OCI-LY3 (cell line): ENCODE measurements at regions not wholly inside any gene's neighbourhood (a gene's known extent, or its start where the extent isn't known, plus 50 kb on each side); places are given as distances from the start of the nearest gene placed in this dataset.

Experiments
- H2AFZ ChIP-seq: fragments of 200-600, 300-600 bp; shearing (Covaris generic); 2 replicates; pipeline ENCODE4 v1.6.0; 2014; ENCODE audit warnings: antibody characterized with exemption, low read depth, low read length
- H3K27ac ChIP-seq: fragments of 200-600, 300-600 bp; sonication (generic); 2 replicates; pipeline ENCODE4 v1.5.1; 2014; ENCODE audit warnings: mild to moderate bottlenecking, low read length, moderate library complexity, mixed read lengths
- H3K27me3 ChIP-seq: fragments of 200-600, 300-600 bp; sonication (generic); 2 replicates; pipeline ENCODE4 v1.6.1; 2014; ENCODE audit warnings: low read depth, low read length, mixed read lengths
- H3K36me3 ChIP-seq: fragments of 200-600, 300-600 bp; sonication (generic); replicated peaks from 2 replicates; pipeline ENCODE3; 2014; ENCODE audit warnings: low read depth, low read length, mixed read lengths
- H3K4me1 ChIP-seq: fragments of 300-600, 200-600 bp; sonication (generic); 2 replicates; pipeline ENCODE4 v1.6.1; 2014; ENCODE audit warnings: low read length, mixed read lengths
- H3K4me2 ChIP-seq: fragments of 200-600, 300-600 bp; sonication (generic); 2 replicates; pipeline ENCODE4 v1.6.1; 2014; ENCODE audit warnings: low read length, mixed read lengths
- H3K4me3 ChIP-seq: fragments of 300-600, 200-600 bp; sonication (generic); 2 replicates; pipeline ENCODE4 v1.5.1; 2014; ENCODE audit warnings: antibody characterized with exemption, mild to moderate bottlenecking, low read length, moderate library complexity
- H3K79me2 ChIP-seq: fragments of 300-600, 200-600 bp; shearing (Covaris generic); 2 replicates; pipeline ENCODE4 v1.6.1; 2014; ENCODE audit warnings: mild to moderate bottlenecking, low read length, mixed read lengths
- H3K9ac ChIP-seq: fragments of 300-600, 200-600 bp; shearing (Covaris generic); 2 replicates; pipeline ENCODE4 v1.6.0; 2014; ENCODE audit warnings: mild to moderate bottlenecking, low read length, moderate library complexity
- H3K9me3 ChIP-seq: fragments of 200-600, 300-600 bp; shearing (Covaris generic); 2 replicates; pipeline ENCODE4 v1.6.1; 2014; ENCODE audit warnings: low read length, mixed read lengths; ENCODE audit not compliant: insufficient read depth
- H4K20me1 ChIP-seq: fragments of 200-600, 300-600 bp; sonication (generic); 2 replicates; pipeline ENCODE4 v1.6.1; 2016; ENCODE audit warnings: low read length, mixed read lengths; ENCODE audit not compliant: insufficient read depth
- EZH2phosphoT487 ChIP-seq: fragments of 200-600 bp; shearing (Covaris generic); IDR thresholded peaks from 2 replicates; pipeline ENCODE4 v1.6.1; 2018; ENCODE audit warnings: antibody characterized with exemption, mixed run types, low read depth
- TF ChIP-seq, protein P1 (sequence below): fragments of 200-600, 300-600 bp; sonication (generic); IDR thresholded peaks from 2 replicates; pipeline ENCODE4 v1.5.1; 2014; ENCODE audit warnings: antibody characterized with exemption, low read length, low read depth

- Histone ChIP-seq H3K4me1 (peaks cover 9% of the 10 kb centered on the region), H4K20me1 (no peaks in the 10 kb centered on the region), H3K27me3 (peaks cover 70% of the 10 kb centered on the region), H3K27ac (no peak overlapping the region), H3K79me2 (no peaks in the 10 kb centered on the region), H3K9me3 (no peaks in the 10 kb centered on the region), H3K4me3 (no peak overlapping the region), H3K4me2 (no peak overlapping the region), H2AFZ (no peak overlapping the region), H3K36me3 (no peaks in the 10 kb centered on the region), H3K9ac (no peak overlapping the region)
- TF ChIP-seq EZH2phosphoT487: no peak
- TF ChIP-seq, protein P1, sequence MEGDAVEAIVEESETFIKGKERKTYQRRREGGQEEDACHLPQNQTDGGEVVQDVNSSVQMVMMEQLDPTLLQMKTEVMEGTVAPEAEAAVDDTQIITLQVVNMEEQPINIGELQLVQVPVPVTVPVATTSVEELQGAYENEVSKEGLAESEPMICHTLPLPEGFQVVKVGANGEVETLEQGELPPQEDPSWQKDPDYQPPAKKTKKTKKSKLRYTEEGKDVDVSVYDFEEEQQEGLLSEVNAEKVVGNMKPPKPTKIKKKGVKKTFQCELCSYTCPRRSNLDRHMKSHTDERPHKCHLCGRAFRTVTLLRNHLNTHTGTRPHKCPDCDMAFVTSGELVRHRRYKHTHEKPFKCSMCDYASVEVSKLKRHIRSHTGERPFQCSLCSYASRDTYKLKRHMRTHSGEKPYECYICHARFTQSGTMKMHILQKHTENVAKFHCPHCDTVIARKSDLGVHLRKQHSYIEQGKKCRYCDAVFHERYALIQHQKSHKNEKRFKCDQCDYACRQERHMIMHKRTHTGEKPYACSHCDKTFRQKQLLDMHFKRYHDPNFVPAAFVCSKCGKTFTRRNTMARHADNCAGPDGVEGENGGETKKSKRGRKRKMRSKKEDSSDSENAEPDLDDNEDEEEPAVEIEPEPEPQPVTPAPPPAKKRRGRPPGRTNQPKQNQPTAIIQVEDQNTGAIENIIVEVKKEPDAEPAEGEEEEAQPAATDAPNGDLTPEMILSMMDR: no peak
Observed at GRCh38 chr19:28730791-28731512, 482.0 kb downstream of the UQCRFS1 start.

DNA sequence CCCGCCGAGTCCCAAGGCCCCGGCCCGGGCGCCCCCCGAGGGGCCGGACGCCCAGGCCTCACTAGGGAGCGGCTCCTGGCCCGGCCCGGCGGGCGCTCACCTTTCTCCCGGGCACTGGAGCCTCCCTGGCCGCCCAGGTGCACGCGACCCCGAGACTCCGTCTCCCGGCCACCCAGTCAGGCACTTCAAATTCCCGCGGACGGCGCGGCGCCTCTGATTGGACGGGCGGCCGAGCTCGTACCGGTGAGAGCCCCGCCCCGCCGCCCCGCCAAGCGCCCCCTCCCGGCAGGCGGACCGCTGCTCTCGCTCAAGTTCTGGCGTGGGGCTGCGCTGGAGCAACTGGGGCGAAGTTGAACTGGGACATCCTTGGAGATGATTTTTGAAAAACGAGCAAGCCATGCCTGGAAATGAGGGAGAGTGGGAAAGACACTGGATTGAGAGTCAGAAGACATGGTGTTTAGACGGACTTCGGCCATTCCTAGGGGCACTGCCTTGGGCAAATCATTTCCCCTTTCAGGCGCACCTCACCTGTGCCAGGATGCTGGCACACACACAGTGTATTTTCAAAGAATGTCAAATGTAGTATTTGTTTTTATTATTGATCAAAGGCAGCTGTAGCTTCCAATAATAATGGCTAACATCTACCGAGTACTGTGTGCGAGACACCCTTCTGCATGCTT is 485.3 kb downstream of the UQCRFS1 start:
- no peaks in the 10 kb centered on the region for H3K36me3 ChIP-seq
- H3K27ac ChIP-seq: no peak overlapping the region
- H3K79me2 ChIP-seq: no peaks in the 10 kb centered on the region
- peaks cover 43% of the 10 kb centered on the region for H3K27me3 ChIP-seq
- TF ChIP-seq EZH2phosphoT487: no peak
- TF ChIP-seq, protein P1: peak; percentile 54
- H3K4me2 ChIP-seq: peak overlapping the region; percentile 69
- no peaks in the 10 kb centered on the region for H4K20me1 ChIP-seq
- no peaks in the 10 kb centered on the region for H3K9me3 ChIP-seq
- peaks cover 11% of the 10 kb centered on the region for H3K4me1 ChIP-seq
- peak overlapping the region; percentile 71 for H3K4me3 ChIP-seq
- H3K9ac ChIP-seq: peak overlapping the region; percentile 13; the same call in 1 of the 2 replicates
- H2AFZ ChIP-seq: no peak overlapping the region

GRCh38 chr19:28726533-28727479 is 486.1 kb downstream of the UQCRFS1 start:
- H3K9me3 ChIP-seq: no peaks in the 10 kb centered on the region
- no peak overlapping the region for H2AFZ ChIP-seq
- H3K4me1 ChIP-seq: peaks cover 11% of the 10 kb centered on the region
- H3K9ac ChIP-seq: peak overlapping the region; percentile 13; the same call in 1 of the 2 replicates
- H3K4me3 ChIP-seq: peak overlapping the region; percentile 71
- H4K20me1 ChIP-seq: no peaks in the 10 kb centered on the region
- H3K4me2 ChIP-seq: peak overlapping the region; percentile 69
- no peaks in the 10 kb centered on the region for H3K79me2 ChIP-seq
- peaks cover 38% of the 10 kb centered on the region for H3K27me3 ChIP-seq
- no peak overlapping the region for H3K27ac ChIP-seq
- TF ChIP-seq EZH2phosphoT487: no peak
- no peaks in the 10 kb centered on the region for H3K36me3 ChIP-seq

DNA sequence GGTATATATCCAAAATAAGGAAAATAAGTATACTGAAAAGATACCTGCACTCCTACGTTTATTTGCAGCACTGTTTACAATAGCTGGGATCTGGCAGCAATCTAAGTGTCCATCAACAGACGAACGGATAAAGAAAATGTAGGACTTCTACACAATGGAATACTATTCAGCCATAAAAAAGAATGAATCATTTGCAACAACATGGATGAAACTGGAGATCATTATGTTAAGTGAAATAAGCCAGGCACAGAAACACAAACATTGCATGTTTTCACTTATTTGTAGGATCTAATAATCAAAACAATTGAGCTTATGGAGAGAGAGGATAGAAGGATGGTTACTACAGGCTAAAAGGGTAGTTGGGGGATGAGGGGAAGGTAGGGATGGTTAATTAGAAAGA is 494.0 kb downstream of the UQCRFS1 start:
- Histone ChIP-seq H2AFZ (no peak overlapping the region), H3K4me3 (no peak overlapping the region), H3K79me2 (no peaks in the 10 kb centered on the region), H3K9me3 (no peaks in the 10 kb centered on the region), H3K27ac (no peak overlapping the region), H3K9ac (no peak overlapping the region), H3K27me3 (0 out of 2 replicates have a peak, but pooled peaks cover 5% of the 10 kb centered on the region), H3K4me1 (no peaks in the 10 kb centered on the region), H4K20me1 (no peaks in the 10 kb centered on the region), H3K4me2 (no peak overlapping the region), H3K36me3 (no peaks in the 10 kb centered on the region)
- TF ChIP-seq EZH2phosphoT487: no peak
- TF ChIP-seq, protein P1: no peak
